ENCODE measurements at regions not wholly inside any gene's neighbourhood (a gene's known extent, or its start where the extent isn't known, plus 50 kb on each side); places are given as distances from the start of the nearest gene placed in this dataset.

DNA sequence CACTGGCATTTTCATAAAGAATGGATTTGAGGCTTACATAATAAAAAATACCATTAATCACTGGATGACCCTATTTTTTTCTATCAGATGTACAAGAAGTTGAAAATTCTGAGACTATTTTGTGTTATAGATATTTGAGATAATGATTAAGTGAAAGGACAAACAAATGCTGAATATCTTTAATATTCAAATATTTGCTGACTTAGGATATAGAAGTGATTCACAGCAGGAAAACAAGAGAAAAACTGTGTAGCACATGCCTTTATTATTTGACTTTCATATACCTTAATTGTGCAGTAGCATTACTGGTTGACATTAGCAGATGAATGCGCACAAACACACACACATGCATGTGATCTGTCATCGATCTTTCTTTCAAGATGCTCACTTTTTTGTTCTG, 766.5 kb downstream of the SATB2 start:
- no peak overlapping the region for H3K4me3 ChIP-seq (ENCODE audit: low read length)
- no peak for DNase-seq (ENCODE audit: low read depth, low spot score)

DNA sequence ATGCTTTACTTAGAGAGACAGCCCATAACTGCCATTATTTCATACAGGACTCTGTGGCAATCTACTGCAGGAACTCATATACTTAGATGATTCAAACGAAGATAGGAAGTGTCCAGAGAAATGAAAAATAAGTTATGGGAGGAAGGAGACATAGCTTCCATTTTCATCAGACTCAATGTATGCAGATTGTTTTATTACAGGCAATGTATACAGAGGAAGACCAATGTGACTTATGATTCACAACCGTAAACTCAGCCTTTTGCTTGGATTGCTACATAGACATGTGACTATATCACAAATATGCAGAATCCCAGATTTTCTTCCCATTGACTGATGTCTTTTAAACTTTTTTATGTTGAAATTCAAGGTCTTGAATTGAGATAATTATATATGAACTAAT, 793.4 kb downstream of the SATB2 start:
- no peak for DNase-seq (ENCODE audit: low read depth, low spot score)
- H3K4me3 ChIP-seq (ENCODE audit: low read length), result no peak overlapping the region

DNA sequence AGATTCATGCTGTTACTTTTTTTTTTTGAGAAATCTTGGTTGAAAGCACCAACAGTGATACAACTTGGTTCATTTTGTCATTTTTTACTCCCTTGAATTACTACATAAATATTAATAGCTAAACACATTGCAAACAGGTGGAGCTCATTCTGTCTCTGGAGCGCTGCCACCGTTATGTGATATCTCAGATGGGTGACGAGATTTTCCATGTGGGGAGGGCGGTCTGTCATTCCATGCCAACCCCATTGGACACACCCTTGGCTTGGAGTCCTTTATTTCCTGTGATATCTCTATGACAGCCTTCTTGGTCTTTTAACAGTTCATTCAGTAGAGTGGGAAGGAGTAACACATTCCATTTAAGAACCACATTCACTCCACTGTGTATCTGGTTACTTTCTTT, 794.8 kb downstream of the SATB2 start:
- DNase-seq (ENCODE audit: low read depth, low spot score), result no peak

DNA sequence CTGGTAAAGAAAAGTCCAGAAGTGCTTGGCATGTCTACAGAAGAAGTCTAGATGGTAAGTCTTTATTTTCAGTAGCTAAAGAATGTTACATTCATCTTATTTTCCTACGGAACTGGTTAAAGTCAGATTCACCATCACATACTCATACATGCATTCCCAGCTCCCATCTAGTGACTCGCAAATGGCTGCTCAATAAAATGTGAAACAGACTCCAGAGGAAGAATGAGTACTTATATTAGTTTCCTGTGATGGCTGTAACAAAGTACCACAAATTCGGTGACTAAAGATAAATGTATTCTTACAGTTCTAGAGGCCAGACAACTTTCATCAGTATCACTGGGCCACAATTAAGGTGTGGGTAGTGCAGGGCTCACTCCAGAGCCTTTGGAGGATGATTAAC, 797.2 kb downstream of the SATB2 start:
- no peak overlapping the region for H3K4me3 ChIP-seq (ENCODE audit: low read length)
- DNase-seq (ENCODE audit: low read depth, low spot score), result no peak

More for the DNA sequence above, 794.8 kb downstream of the SATB2 start:
- H3K4me3 ChIP-seq (ENCODE audit: low read length), result no peak overlapping the region

DNA sequence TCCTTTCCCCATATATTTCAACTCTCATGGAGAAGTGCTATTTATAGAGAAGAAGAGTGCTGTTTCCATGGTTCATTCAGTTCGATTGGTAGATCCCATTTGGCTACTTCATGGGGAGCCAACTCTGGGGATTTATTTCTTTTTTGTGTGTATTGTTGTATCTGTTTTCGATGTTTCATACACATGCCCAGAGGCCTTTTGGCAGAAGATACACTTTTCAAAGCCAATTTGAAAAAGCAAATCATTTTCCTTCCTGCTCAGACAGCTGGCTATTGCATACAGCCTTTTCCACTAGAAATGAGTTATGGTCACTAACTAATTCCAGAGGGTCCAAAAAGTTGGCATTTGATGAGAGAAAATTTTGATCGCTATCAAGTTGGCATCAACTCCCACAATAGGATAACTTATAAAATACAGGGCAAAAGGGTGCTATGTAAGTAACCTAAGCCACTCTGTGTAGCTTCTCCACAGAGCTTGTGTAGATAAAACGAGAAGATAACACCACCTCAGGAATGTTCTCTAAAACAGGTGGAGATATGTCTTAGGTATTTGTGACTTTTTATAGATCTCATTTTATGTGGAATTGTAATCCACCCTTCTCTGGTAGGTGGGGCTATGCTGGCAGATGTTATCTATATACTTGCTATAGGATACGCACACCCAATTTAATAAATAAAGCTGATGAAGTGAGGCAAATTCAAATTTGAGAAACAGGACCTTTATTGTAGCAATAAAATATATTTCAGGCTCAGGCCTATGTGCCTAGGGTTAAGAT, 798.5 kb downstream of the SATB2 start:
- no peak overlapping the region for H3K4me3 ChIP-seq (ENCODE audit: low read length)
- no peak for DNase-seq (ENCODE audit: low read depth, low spot score)

DNA sequence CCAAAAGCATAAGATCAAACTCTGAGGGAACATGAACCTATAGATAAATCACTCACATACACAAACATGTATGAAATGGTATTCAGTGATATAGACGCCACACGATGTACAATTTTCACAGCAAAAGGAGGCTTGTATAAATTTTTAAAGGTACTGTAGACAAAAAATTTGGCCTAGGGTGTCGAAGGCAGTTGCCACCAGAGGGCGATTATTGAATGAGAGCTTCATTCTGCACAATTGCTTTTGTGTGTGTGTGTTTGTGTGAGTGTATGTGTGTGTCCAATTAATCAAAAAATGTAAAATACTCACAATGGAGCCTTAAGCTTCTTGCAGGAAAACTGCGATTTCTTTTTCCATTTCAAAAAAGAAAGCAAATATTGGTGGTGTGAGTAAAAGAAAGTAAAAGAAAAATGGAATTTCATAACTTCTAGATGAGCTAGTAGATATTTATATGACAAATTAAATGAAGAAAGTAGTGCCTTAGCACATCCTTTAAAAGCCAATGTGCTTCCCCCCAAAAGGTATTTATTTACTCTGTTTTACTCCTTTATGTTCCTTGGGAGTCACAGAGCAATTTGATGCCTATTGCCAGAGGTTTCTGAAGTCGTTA, 800.1 kb downstream of the SATB2 start:
- H3K4me3 ChIP-seq (ENCODE audit: low read length), result no peak overlapping the region
- peak; percentile 37 for DNase-seq (ENCODE audit: low read depth, low spot score)

DNA sequence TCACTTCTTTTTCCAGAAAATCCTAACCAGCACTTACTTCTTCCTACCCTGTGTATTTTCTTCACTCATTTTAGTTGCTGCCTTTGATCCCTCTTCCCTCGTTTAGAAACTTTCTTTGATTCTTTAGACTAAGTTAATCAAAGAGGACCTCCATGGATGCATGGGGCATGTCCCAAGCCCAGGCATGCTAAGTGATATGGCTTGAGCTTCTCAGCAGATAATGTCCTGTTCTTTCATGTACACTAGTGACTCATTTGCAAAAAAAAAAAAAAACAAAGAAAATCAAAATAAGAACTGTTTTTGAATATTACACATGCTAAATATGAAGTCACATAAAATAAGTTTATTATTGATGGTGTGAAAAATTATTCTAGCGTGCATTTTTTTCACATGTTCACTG, 800.9 kb downstream of the SATB2 start:
- DNase-seq (ENCODE audit: low read depth, low spot score), result no peak
- H3K4me3 ChIP-seq (ENCODE audit: low read length), result no peak overlapping the region

DNA sequence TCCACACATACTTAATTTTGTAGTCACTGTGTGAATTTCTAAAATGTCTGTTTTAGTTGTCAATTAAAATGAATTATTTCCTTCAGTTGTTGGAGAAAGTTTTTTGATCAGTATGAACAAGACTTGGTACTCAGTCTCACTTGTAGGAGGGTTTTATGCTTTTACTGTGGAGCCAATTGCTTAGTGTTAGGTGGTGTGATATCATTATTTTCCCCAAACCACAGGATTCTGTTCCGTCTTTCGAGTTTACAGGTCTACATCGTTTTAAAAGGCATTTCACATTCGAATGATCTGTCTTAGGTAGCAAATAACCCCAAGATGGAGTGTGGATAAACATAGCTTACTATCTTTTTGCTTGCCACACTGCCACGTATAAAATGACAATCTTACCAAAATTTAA, 803.1 kb downstream of the SATB2 start:
- no peak for DNase-seq (ENCODE audit: low read depth, low spot score)
- no peak overlapping the region for H3K4me3 ChIP-seq (ENCODE audit: low read length)

DNA sequence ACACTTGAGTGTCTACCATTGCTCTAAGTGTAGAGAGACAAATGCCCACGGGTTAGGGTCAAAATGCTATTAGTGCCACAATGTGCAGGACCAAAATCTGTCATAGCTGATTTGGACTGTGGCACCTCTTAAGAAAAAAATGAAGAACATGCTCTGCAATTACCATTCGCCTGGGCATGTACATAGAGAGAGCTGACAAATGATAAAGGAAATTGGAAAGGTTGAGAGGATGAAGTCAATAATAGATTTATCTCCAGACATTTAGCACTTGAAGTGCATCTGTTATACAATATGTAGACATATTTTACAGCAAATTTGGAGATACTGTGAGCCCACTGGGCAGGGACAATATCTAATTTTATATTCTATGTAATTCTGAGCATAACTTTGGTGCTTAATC, 804.4 kb downstream of the SATB2 start:
- no peak overlapping the region for H3K4me3 ChIP-seq (ENCODE audit: low read length)
- DNase-seq (ENCODE audit: low read depth, low spot score), result no peak

DNA sequence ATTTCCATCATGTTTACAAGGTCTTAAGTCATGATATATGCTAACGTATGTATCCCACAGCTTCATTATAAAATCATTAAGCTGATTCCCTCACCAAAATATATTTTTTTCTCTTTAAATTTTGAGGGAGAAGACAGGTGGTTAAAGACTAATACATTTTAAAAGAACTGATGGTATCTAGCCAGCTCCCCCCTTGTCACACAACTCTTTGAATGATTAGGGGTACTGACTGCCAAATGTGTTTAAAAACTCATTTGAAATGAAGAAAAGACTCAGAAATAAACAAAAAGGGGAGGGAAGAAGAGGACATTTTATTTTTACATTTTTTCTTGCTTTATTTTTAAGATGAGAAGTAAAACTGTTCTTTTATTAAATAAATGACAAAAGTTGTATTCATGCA, 805.3 kb downstream of the SATB2 start:
- no peak for DNase-seq (ENCODE audit: low read depth, low spot score)
- H3K4me3 ChIP-seq (ENCODE audit: low read length), result no peak overlapping the region

DNA sequence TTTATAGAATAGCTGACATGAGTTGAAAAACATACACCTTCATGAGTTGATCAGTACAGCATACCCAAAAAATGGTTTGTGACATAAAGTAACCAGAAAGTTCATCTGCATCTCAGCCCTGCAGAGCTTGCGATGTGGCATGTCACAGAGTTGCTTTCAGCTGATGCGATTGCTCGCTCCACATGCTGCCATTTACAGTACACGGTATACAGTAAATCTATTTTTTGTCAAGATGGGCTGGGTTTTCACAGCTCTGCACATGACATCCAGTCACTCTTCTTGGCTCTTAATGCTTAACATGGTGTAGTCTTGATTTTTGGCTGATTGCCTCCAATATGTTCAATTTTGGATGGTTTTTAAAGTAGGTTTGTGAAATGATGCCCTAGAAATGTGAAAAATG, 811.9 kb downstream of the SATB2 start:
- H3K4me3 ChIP-seq (ENCODE audit: low read length), result no peak overlapping the region
- DNase-seq (ENCODE audit: low read depth, low spot score), result no peak

DNA sequence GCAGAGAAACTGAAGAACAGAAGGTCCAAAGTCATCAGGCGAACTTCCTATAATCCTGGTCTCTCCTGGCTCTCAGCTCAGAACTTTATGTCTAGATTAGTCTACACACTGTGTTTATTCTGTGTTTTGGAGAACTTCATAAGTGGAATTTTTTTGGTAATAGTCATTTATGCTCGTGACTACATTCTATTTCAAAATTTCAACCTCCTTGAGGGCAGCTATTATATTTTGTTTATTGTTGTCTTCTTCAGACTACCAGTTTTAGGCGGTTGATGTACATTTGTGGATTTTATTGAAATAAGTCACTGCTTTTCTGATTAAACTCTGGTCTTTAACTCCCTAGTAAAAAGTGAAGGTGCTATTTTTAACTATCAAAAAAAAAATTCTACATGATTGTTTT, 816.6 kb downstream of the SATB2 start:
- no peak for DNase-seq (ENCODE audit: low read depth, low spot score)
- H3K4me3 ChIP-seq (ENCODE audit: low read length), result no peak overlapping the region

DNA sequence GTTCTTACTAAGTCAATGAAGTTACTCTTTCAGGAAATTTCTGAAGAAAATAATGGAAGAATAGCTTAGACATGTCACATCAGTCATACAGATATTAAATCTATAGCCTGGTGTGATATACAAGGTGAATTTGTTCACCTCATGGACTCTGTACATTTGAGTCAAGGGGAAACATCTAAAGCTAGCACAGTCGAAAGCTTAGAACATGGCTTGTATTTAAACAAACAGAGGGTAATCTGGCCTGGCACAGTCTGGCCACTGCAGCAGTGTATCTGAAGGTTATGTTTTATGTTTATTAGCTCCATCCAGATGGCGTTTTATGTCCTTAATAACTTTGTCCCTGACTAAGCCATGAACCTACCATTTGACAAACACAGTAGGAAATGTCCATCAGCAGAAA, 817.3 kb downstream of the SATB2 start:
- DNase-seq (ENCODE audit: low read depth, low spot score), result no peak
- H3K4me3 ChIP-seq (ENCODE audit: low read length), result no peak overlapping the region

DNA sequence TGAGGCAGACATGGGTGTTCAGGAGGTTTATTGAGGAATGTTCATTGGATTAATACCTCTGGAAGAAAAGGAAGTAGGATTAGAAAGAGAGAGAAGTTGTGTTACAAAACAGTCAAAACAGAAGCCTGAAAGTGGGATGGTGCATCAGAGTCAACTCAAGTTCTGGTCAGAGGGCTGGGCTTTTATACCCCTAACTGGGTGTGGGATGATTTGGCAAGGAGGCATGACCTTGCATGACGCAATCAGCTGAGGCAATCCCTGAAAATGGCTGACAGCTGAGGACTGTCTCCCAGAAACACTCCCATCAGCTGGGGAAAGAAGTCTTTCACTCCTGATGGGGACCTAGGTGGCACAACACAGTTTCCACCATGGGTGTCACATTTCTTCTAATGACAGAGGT, 818.2 kb downstream of the SATB2 start:
- no peak for DNase-seq (ENCODE audit: low read depth, low spot score)
- no peak overlapping the region for H3K4me3 ChIP-seq (ENCODE audit: low read length)

DNA sequence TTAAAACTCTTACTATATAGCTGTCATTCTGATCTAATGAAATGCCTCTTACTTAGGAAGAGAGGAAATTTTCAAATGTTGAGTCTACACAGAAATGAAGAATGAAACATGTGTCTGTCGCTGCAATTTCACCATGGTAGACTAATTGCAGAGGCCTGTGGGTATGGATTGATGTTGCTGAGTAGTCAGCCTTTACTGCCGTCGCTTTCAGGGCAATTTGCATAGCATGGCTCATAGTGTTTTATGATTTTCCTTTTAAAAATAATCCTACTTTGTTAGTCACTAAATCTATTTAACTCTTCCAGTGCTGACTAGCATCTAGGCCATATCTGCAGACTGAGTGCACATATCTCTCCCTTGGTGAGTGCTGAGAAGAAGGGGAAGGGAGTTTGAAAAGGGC, 819.2 kb downstream of the SATB2 start:
- H3K4me3 ChIP-seq (ENCODE audit: low read length), result no peak overlapping the region
- no peak for DNase-seq (ENCODE audit: low read depth, low spot score)

DNA sequence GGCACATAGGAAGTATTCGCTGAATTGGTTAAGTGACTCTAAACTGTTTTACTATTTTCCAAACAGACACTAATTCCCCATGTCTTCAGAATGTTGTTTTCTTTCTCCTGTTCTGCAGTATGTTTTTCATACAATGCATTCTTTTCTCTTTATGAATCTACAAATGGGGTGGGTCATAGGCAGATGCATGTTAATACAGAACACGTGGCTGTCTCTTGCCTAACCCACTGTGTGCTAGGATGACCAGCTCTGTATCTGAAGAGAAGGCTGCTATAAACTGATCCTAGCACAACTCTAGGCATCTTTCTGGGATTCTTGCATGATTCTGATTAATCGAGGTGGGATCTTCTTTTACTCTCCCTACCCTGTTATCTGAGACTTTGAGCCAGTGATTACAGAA, 826.0 kb downstream of the PLCL1 start:
- DNase-seq (ENCODE audit: low read depth, low spot score), result no peak
- H3K4me3 ChIP-seq (ENCODE audit: low read length), result no peak overlapping the region

DNA sequence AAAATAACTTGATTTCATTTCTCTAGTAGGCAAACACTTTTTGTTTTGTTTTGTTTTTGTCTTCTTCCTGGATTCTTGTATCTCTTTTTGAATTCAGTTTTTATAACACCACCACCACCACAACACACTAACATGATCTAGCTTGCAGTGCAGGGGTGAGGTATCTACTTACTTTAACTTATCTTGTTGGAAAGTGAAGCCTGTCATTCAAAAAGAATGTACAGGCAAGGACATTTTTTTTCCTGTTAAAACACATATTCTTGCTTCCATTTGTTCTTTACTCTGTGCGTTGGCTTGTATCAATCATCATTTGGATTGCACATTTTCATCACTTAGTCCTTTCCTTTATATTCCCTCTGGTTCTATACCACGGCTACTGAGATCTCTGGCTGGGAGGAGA, 824.2 kb downstream of the PLCL1 start:
- no peak for DNase-seq (ENCODE audit: low read depth, low spot score)

DNA sequence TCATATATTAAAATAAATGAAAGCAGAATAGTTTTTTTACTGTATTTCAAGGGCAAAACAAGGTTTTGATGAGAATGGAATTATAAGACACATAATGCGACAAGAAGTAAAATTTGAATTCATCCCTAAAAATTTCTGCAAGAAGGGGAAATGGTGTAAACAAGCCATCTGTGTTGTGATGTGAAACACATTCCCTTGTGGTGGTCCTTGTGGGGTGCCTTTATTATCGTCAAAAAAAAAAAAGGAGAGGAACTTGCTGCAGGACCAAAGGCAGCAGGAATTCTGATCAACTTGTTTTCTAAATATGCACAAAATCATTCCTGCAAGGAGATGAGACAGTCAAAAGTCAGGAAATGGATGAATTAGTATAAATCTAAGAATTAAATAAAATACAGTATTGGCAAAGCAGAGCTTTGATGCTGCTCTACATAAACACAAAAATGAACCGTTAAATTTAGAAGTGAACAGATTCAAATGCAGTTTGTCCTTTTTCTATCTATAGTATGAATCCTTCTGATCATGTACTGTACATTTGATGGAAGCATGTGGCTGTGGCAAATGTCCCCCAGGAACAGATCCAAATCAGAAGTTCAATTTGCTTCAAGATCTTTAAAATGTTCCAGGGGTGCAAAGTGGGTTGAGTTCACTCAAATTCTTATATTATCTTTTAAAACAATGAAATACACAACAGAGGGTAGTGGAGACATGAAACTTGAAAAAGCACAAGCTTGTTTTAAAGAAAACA, 818.8 kb downstream of the PLCL1 start:
- DNase-seq (ENCODE audit: low read depth, low spot score), result no peak
- H3K4me3 ChIP-seq (ENCODE audit: low read length), result no peak overlapping the region

More for the DNA sequence above, 824.2 kb downstream of the PLCL1 start:
- H3K4me3 ChIP-seq (ENCODE audit: low read length), result no peak overlapping the region

DNA sequence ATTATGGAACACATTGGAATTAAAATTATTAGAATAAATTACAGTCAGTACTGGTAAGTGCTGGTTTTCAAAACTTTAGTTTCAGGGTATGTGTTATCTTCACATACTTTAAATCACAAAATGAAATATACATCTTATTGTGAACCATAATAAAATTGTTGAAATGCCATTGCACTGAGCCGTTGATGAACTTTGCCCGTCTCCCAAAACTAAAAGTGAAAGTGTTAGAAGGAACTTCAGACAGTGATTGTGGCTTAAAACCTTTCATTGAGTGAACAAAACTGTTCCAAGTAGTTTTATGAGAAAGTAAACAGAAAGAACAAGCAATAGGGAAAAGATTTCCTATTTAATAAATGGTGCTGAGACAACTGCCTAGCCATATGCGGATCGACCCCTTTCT, 811.6 kb downstream of the PLCL1 start:
- no peak for DNase-seq (ENCODE audit: low read depth, low spot score)
- H3K4me3 ChIP-seq (ENCODE audit: low read length), result no peak overlapping the region

DNA sequence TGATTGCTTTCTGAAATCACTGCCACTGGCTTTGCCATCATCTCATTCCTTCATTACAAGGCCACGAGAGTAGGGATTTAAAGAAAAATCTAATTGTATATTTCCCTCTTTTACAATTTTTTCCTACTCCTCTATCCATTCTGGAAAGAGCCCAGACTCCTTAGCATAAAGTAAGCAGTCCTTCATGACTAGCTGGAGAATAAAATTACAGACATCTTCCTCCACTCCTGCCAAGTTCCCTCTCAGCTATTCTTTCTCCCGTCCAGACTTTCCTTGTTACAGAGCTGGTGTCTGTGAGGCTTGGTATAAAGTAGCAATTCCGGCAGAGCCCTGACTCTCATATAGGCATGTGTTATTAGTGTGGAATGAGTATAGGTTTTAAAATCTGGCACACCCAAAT, 806.8 kb downstream of the PLCL1 start:
- DNase-seq (ENCODE audit: low read depth, low spot score), result no peak
- H3K4me3 ChIP-seq (ENCODE audit: low read length), result no peak overlapping the region
